ENCODE measurements at regions not wholly inside any gene's neighbourhood (a gene's known extent, or its start where the extent isn't known, plus 50 kb on each side); places are given as distances from the start of the nearest gene placed in this dataset.

GRCh38 chr21:21973806-21974205 lies 975.6 kb downstream of the NCAM2 start:
- TF ChIP-seq CTBP1 (IDR thresholded peaks at IDR 0.05; ENCODE audit: borderline replicate concordance) (no peak), FOXA1 (IDR thresholded peaks at IDR 0.05) (no peak), FOXM1 (IDR thresholded peaks at IDR 0.05; ENCODE audit: borderline replicate concordance) (no peak)
